ENCODE measurements at regions not wholly inside any gene's neighbourhood (a gene's known extent, or its start where the extent isn't known, plus 50 kb on each side); places are given as distances from the start of the nearest gene placed in this dataset.

GRCh38 chr1:214838351-214838750, 235.4 kb downstream of the CENPF start:
- Histone ChIP-seq H3K4me3 (ENCODE audit: low read depth, low read length) (no peak overlapping the region), H3K9me3 (ENCODE audit: control insufficient read depth, insufficient read depth, low read length) (no peaks in the 10 kb centered on the region), H3K27ac (ENCODE audit: low read depth, low read length) (no peak overlapping the region), H3K27me3 (ENCODE audit: control insufficient read depth, insufficient read depth, low read length) (no peaks in the 10 kb centered on the region), H3K4me1 (ENCODE audit: control insufficient read depth, insufficient read depth, low read length) (no peaks in the 10 kb centered on the region), H3K36me3 (ENCODE audit: control insufficient read depth, insufficient read depth, low read length) (no peaks in the 10 kb centered on the region)
- DNase-seq (ENCODE audit: low read depth in 4 of 6, low spot score in 6 of 6): no peak
- 33% methylated on average over 1 of the region's 3 CpGs for WGBS (ENCODE audit: insufficient coverage)

DNA sequence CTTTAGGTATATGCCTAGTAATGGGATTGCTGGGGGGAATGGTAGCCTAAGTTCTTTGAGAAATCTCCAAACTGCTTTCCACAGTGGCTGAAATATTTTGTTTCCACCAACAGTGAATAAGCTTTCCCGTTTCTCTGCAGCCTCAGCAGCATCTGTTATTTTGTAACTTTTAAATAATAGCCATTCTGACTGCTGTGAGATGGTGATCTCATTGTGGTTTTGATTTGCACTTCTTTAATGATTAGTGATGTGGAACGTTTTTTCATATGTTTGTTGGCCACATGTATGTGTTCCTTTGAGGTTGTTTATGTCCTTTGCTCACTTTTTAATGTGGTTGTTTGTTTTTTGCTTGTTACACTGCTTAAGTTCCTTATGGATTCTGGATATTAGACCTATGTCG, 237.4 kb downstream of the CENPF start:
- Histone ChIP-seq H3K36me3 (ENCODE audit: control insufficient read depth, insufficient read depth, low read length) (no peaks in the 10 kb centered on the region), H3K9me3 (ENCODE audit: control insufficient read depth, insufficient read depth, low read length) (no peaks in the 10 kb centered on the region), H3K27ac (ENCODE audit: low read depth, low read length) (no peak overlapping the region), H3K27me3 (ENCODE audit: control insufficient read depth, insufficient read depth, low read length) (no peaks in the 10 kb centered on the region), H3K4me3 (ENCODE audit: low read depth, low read length) (no peak overlapping the region), H3K4me1 (ENCODE audit: control insufficient read depth, insufficient read depth, low read length) (no peaks in the 10 kb centered on the region)
- 83% methylated on average over 2 of the region's 3 CpGs for WGBS (ENCODE audit: insufficient coverage)
- no peak for DNase-seq (ENCODE audit: low read depth in 4 of 6, low spot score in 6 of 6)

GRCh38 chr1:214842856-214843255, 239.7 kb upstream of the KCNK2 start:
- Histone ChIP-seq H3K9me3 (ENCODE audit: control insufficient read depth, insufficient read depth, low read length) (no peaks in the 10 kb centered on the region), H3K27me3 (ENCODE audit: control insufficient read depth, insufficient read depth, low read length) (no peaks in the 10 kb centered on the region), H3K4me1 (ENCODE audit: control insufficient read depth, insufficient read depth, low read length) (peaks cover 3% of the 10 kb centered on the region), H3K36me3 (ENCODE audit: control insufficient read depth, insufficient read depth, low read length) (no peaks in the 10 kb centered on the region), H3K27ac (ENCODE audit: low read depth, low read length) (no peak overlapping the region), H3K4me3 (ENCODE audit: low read depth, low read length) (no peak overlapping the region)
- DNase-seq (ENCODE audit: low read depth in 4 of 6, low spot score in 6 of 6): no peak
- 89% methylated on average over 2 of the region's 2 CpGs for WGBS (ENCODE audit: insufficient coverage)

DNA sequence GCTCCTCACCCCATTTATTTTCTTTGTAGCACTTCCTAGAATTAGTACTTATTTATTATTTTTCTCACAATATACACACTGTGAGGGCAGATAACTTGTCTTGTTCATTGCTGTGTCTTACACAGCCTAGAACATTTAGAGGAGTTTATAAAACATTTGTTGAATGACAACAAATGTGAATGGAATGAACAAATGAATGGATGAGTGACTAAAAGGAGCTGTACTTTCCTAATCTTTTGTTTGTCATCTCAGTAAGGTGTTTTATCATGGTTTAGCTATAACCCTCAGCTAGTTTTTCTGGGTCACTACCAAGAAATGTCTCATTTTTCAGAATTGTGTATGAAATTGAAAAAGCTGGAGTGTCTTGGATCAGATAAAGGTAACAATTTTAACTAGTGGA, 239.3 kb upstream of the KCNK2 start:
- Histone ChIP-seq H3K9me3 (ENCODE audit: control insufficient read depth, insufficient read depth, low read length) (no peaks in the 10 kb centered on the region), H3K4me3 (ENCODE audit: low read depth, low read length) (no peak overlapping the region), H3K27me3 (ENCODE audit: control insufficient read depth, insufficient read depth, low read length) (no peaks in the 10 kb centered on the region), H3K4me1 (ENCODE audit: control insufficient read depth, insufficient read depth, low read length) (peaks cover 3% of the 10 kb centered on the region), H3K36me3 (ENCODE audit: control insufficient read depth, insufficient read depth, low read length) (no peaks in the 10 kb centered on the region), H3K27ac (ENCODE audit: low read depth, low read length) (no peak overlapping the region)
- DNase-seq (ENCODE audit: low read depth in 4 of 6, low spot score in 6 of 6): no peak

DNA sequence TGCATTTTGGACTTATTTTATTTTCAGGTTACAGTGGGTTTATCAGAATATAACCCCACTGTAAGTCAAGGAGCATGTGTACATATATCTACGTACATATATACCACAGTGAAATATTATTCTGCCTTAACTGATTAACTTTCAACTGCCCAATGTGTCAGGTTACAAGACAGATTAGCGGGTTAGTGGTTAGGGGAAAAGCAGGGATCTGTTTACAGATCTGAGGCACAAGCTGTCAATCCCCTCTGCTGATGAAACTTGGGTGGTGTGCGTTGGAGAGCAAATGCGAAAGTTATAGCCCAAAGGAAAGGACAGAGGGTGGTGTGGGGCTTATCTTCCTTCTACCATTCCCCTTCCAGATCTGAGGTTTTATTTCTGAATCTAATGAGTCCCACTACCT, 238.2 kb upstream of the KCNK2 start:
- Histone ChIP-seq H3K36me3 (ENCODE audit: control insufficient read depth, insufficient read depth, low read length) (no peaks in the 10 kb centered on the region), H3K27me3 (ENCODE audit: control insufficient read depth, insufficient read depth, low read length) (no peaks in the 10 kb centered on the region), H3K4me3 (ENCODE audit: low read depth, low read length) (no peak overlapping the region), H3K27ac (ENCODE audit: low read depth, low read length) (no peak overlapping the region), H3K9me3 (ENCODE audit: control insufficient read depth, insufficient read depth, low read length) (no peaks in the 10 kb centered on the region), H3K4me1 (ENCODE audit: control insufficient read depth, insufficient read depth, low read length) (peaks cover 3% of the 10 kb centered on the region)
- DNase-seq (ENCODE audit: low read depth in 4 of 6, low spot score in 6 of 6): no peak
- WGBS (ENCODE audit: insufficient coverage): no CpG with 5 or more reads among the region's 4 CpGs

DNA sequence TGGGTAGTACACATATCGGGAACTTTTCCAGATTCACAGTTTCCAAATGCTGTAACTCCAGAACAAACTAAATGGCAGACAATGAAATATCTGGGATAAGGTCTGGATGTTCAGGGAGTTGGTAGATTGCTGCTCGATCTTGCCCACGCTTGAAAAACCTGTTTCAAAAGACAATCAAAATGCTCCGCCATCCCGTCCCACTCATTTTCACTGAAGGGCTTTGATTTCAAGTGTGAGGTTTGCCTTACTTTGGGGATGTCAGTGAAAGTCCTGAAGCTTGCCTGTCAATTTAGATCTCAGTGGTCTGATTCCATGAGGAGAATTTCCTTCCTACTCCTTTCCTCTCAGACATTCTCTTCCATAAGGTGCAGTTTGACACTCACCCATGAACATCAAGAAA, 236.3 kb upstream of the KCNK2 start:
- H3K4me1 ChIP-seq (ENCODE audit: control insufficient read depth, insufficient read depth, low read length): peaks cover 3% of the 10 kb centered on the region
- no peaks in the 10 kb centered on the region for H3K27me3 ChIP-seq (ENCODE audit: control insufficient read depth, insufficient read depth, low read length)
- H3K9me3 ChIP-seq (ENCODE audit: control insufficient read depth, insufficient read depth, low read length): peaks cover 1% of the 10 kb centered on the region
- no peak overlapping the region for H3K4me3 ChIP-seq (ENCODE audit: low read depth, low read length)
- H3K36me3 ChIP-seq (ENCODE audit: control insufficient read depth, insufficient read depth, low read length): no peaks in the 10 kb centered on the region
- WGBS (ENCODE audit: insufficient coverage): 67% methylated on average over 1 of the region's 5 CpGs
- no peak overlapping the region for H3K27ac ChIP-seq (ENCODE audit: low read depth, low read length)
- no peak for DNase-seq (ENCODE audit: low read depth in 4 of 6, low spot score in 6 of 6)

- WGBS (ENCODE audit: insufficient coverage): 55% methylated on average over 4 of the region's 7 CpGs
- H3K36me3 ChIP-seq (ENCODE audit: control insufficient read depth, insufficient read depth, low read length): no peaks in the 10 kb centered on the region
- H3K4me1 ChIP-seq (ENCODE audit: control insufficient read depth, insufficient read depth, low read length): peaks cover 3% of the 10 kb centered on the region
- H3K27ac ChIP-seq (ENCODE audit: low read depth, low read length): no peak overlapping the region
- peaks cover 1% of the 10 kb centered on the region for H3K9me3 ChIP-seq (ENCODE audit: control insufficient read depth, insufficient read depth, low read length)
- no peaks in the 10 kb centered on the region for H3K27me3 ChIP-seq (ENCODE audit: control insufficient read depth, insufficient read depth, low read length)
- no peak overlapping the region for H3K4me3 ChIP-seq (ENCODE audit: low read depth, low read length)
- peak in 1 of 6 donors; percentile 52 for DNase-seq (ENCODE audit: low read depth in 4 of 6, low spot score in 6 of 6)
These were observed 235.3 kb upstream of the KCNK2 start for GRCh38 chr1:214847071-214847810.

- H3K27me3 ChIP-seq (ENCODE audit: control insufficient read depth, insufficient read depth, low read length): no peaks in the 10 kb centered on the region
- no peaks in the 10 kb centered on the region for H3K36me3 ChIP-seq (ENCODE audit: control insufficient read depth, insufficient read depth, low read length)
- H3K27ac ChIP-seq (ENCODE audit: low read depth, low read length): no peak overlapping the region
- WGBS (ENCODE audit: insufficient coverage): no CpG with 5 or more reads among the region's 2 CpGs
- peaks cover 3% of the 10 kb centered on the region for H3K4me1 ChIP-seq (ENCODE audit: control insufficient read depth, insufficient read depth, low read length)
- H3K9me3 ChIP-seq (ENCODE audit: control insufficient read depth, insufficient read depth, low read length): peaks cover 1% of the 10 kb centered on the region
- no peak for DNase-seq (ENCODE audit: low read depth in 4 of 6, low spot score in 6 of 6)
- no peak overlapping the region for H3K4me3 ChIP-seq (ENCODE audit: low read depth, low read length)
These were observed 234.4 kb upstream of the KCNK2 start for GRCh38 chr1:214848101-214848500.

- DNase-seq (ENCODE audit: low read depth in 4 of 6, low spot score in 6 of 6): no peak
- peaks cover 3% of the 10 kb centered on the region for H3K4me1 ChIP-seq (ENCODE audit: control insufficient read depth, insufficient read depth, low read length)
- no peak overlapping the region for H3K27ac ChIP-seq (ENCODE audit: low read depth, low read length)
- no peaks in the 10 kb centered on the region for H3K27me3 ChIP-seq (ENCODE audit: control insufficient read depth, insufficient read depth, low read length)
- no peak overlapping the region for H3K4me3 ChIP-seq (ENCODE audit: low read depth, low read length)
- WGBS (ENCODE audit: insufficient coverage): 95% methylated on average over 3 of the region's 3 CpGs
- no peaks in the 10 kb centered on the region for H3K36me3 ChIP-seq (ENCODE audit: control insufficient read depth, insufficient read depth, low read length)
- peaks cover 1% of the 10 kb centered on the region for H3K9me3 ChIP-seq (ENCODE audit: control insufficient read depth, insufficient read depth, low read length)
These were observed 232.0 kb upstream of the KCNK2 start for GRCh38 chr1:214850432-214851050.

- 95% methylated on average over 4 of the region's 4 CpGs for WGBS (ENCODE audit: insufficient coverage)
These were observed 229.2 kb upstream of the KCNK2 start for GRCh38 chr1:214853340-214853739.

More at GRCh38 chr1:214853340-214853739, 229.2 kb upstream of the KCNK2 start:
- peaks cover 1% of the 10 kb centered on the region for H3K9me3 ChIP-seq (ENCODE audit: control insufficient read depth, insufficient read depth, low read length)
- no peaks in the 10 kb centered on the region for H3K36me3 ChIP-seq (ENCODE audit: control insufficient read depth, insufficient read depth, low read length)
- no peak for DNase-seq (ENCODE audit: low read depth in 4 of 6, low spot score in 6 of 6)
- no peak overlapping the region for H3K4me3 ChIP-seq (ENCODE audit: low read depth, low read length)
- no peaks in the 10 kb centered on the region for H3K4me1 ChIP-seq (ENCODE audit: control insufficient read depth, insufficient read depth, low read length)
- H3K27ac ChIP-seq (ENCODE audit: low read depth, low read length): no peak overlapping the region
- H3K27me3 ChIP-seq (ENCODE audit: control insufficient read depth, insufficient read depth, low read length): no peaks in the 10 kb centered on the region
